CD4-positive, CD25-positive, alpha-beta regulatory T cell (primary cell): ENCODE measurements at regions not wholly inside any gene's neighbourhood (a gene's known extent, or its start where the extent isn't known, plus 50 kb on each side); places are given as distances from the start of the nearest gene placed in this dataset.
A peak's percentile ranks its signal among the peaks of the same experiment; 100 is the strongest.
"Not testable (repeated sequence)": the region's sequence is repeated elsewhere in the genome, so short reads cannot be mapped to it uniquely, and the experiment has no call there.

Source experiments
- ATAC-seq, 2 donors: fragments of 150-1000 bp; cut with Tn5 transposase; one replicate each; pipeline ENCODE4 v1.10.0; 2021; ENCODE audit warnings: low read depth in 2 of 2, moderate number of reproducible peaks in 2 of 2, moderate library complexity in 1 of 2
- DNase-seq, 3 donors: peaks; one replicate each; pipeline versions ENCODE4 v3.0.0 to v3.0.0-alpha.2; 2012 to 2022; ENCODE audit warnings: mixed read lengths in 1 of 3
- H3K27ac ChIP-seq: one replicate; pipeline ENCODE4 v1.7.0; 2013; ENCODE audit warnings: mild to moderate bottlenecking, low read length; ENCODE audit not compliant: insufficient read depth, poor library complexity, severe bottlenecking
- H3K27me3 ChIP-seq: one replicate; pipeline ENCODE4 v1.7.0; 2013; ENCODE audit warnings: low read length; ENCODE audit not compliant: control insufficient read depth, insufficient read depth
- H3K36me3 ChIP-seq: one replicate; pipeline ENCODE4 v1.7.0; 2013; ENCODE audit warnings: mild to moderate bottlenecking, low read length, moderate library complexity; ENCODE audit not compliant: control insufficient read depth, insufficient read depth
- H3K4me1 ChIP-seq: 2 replicates; pipeline ENCODE4 v1.7.0; 2013; ENCODE audit warnings: mild to moderate bottlenecking, low read length; ENCODE audit not compliant: insufficient read depth, control insufficient read depth, poor library complexity, severe bottlenecking
- H3K4me3 ChIP-seq: one replicate; pipeline ENCODE4 v1.7.0; 2013; ENCODE audit warnings: low read depth, mild to moderate bottlenecking, low read length, moderate library complexity
- H3K9me3 ChIP-seq, 2 experiments: 1 replicate in 1 of 2; 2 replicates in 1 of 2; pipeline ENCODE4 v1.7.0; 2013; ENCODE audit warnings: low read length in 2 of 2, mild to moderate bottlenecking in 1 of 2, moderate library complexity in 1 of 2; ENCODE audit not compliant: control insufficient read depth in 2 of 2
- H3K27ac Mint-ChIP-seq, 3 donors: one replicate each; pipeline ENCODE4 v1.8.0; 2020 to 2022; ENCODE audit warnings: mild to moderate bottlenecking in 3 of 3, mixed read lengths in 3 of 3, moderate library complexity in 2 of 3
- H3K27me3 Mint-ChIP-seq: one replicate; pipeline ENCODE4 v1.8.0; 2022; ENCODE audit warnings: mild to moderate bottlenecking, mixed read lengths
- H3K36me3 Mint-ChIP-seq: one replicate; pipeline ENCODE4 v1.8.0; 2020; ENCODE audit warnings: mixed read lengths
- H3K4me1 Mint-ChIP-seq, 4 donors: one replicate each; pipeline ENCODE4 v1.8.0; 2020 to 2022; ENCODE audit warnings: mixed read lengths in 4 of 4, mild to moderate bottlenecking in 1 of 4
- H3K4me3 Mint-ChIP-seq, 4 donors: one replicate each; pipeline ENCODE4 v1.8.0; 2020 to 2022; ENCODE audit warnings: mild to moderate bottlenecking in 4 of 4, mixed read lengths in 4 of 4, moderate library complexity in 3 of 4
- H3K9me3 Mint-ChIP-seq, 7 donors: one replicate each; pipeline ENCODE4 v1.8.0; 2020 to 2022; ENCODE audit warnings: mixed read lengths in 7 of 7, mild to moderate bottlenecking in 3 of 7, moderate library complexity in 2 of 7

DNA sequence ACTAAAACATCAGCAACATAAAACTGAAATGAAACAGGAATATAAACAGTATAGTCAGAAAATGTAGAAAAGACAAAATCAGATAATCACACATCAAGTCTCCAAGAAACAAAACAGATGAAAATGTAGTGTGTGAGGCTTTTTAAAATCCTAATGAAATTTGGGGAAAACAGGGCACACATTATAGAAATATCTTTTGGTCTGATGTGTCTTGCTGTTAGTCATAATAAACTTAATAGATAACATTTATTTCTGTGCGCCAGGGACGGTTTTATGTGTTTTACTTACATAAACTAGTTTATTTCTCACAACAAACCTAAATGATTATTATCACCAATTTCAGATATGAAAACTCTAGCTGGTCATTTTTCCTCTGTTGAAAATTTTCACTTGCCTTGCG lies 293.9 kb upstream of the GATB start:
- H3K9me3 Mint-ChIP-seq, result peaks cover 1 to 13% (median 9%) of the 10 kb centered on the region in 7 donors
- H3K36me3 Mint-ChIP-seq, result peaks cover 5% of the 10 kb centered on the region
- H3K4me1 ChIP-seq, result peaks cover 19% of the 10 kb centered on the region
- no peak overlapping the region for H3K4me3 Mint-ChIP-seq
- H3K9me3 ChIP-seq, result peaks cover 0 to 2% of the 10 kb centered on the region in 2 experiments
- no peak overlapping the region for H3K4me3 ChIP-seq
- H3K27me3 Mint-ChIP-seq, result peaks cover 26% of the 10 kb centered on the region
- DNase-seq (no peak), ATAC-seq (no peak)
- H3K36me3 ChIP-seq, result no peaks in the 10 kb centered on the region
- H3K27ac ChIP-seq, result no peak overlapping the region
- no peak overlapping the region for H3K27ac Mint-ChIP-seq
- H3K4me1 Mint-ChIP-seq, result peaks cover 12 to 27% (median 14%) of the 10 kb centered on the region in 4 donors
- H3K27me3 ChIP-seq, result peaks cover 4% of the 10 kb centered on the region

GRCh38 chr4:152052451-152053057 lies 291.7 kb upstream of the GATB start:
- peak in 2 of 3 donors; percentile 6 for DNase-seq
- no peaks in the 10 kb centered on the region for H3K36me3 ChIP-seq
- peak overlapping the region; percentile 60 for H3K4me3 ChIP-seq
- H3K27ac ChIP-seq, result no peak overlapping the region
- ATAC-seq, result no peak
- peaks cover 12 to 29% (median 14%) of the 10 kb centered on the region in 4 donors for H3K4me1 Mint-ChIP-seq
- peak overlapping the region in 3 of 4 donors; percentile 27 to 76 (median 55) for H3K4me3 Mint-ChIP-seq
- H3K9me3 ChIP-seq, result no peaks in the 10 kb centered on the region
- peaks cover 0 to 7% (median 4%) of the 10 kb centered on the region in 7 donors for H3K9me3 Mint-ChIP-seq
- peak overlapping the region; percentile 13 to 83 (median 23) for H3K27ac Mint-ChIP-seq
- peaks cover 13% of the 10 kb centered on the region for H3K27me3 Mint-ChIP-seq
- peaks cover 19% of the 10 kb centered on the region for H3K4me1 ChIP-seq
- H3K36me3 Mint-ChIP-seq, result peaks cover 5% of the 10 kb centered on the region
- H3K27me3 ChIP-seq, result peaks cover 2% of the 10 kb centered on the region

DNA sequence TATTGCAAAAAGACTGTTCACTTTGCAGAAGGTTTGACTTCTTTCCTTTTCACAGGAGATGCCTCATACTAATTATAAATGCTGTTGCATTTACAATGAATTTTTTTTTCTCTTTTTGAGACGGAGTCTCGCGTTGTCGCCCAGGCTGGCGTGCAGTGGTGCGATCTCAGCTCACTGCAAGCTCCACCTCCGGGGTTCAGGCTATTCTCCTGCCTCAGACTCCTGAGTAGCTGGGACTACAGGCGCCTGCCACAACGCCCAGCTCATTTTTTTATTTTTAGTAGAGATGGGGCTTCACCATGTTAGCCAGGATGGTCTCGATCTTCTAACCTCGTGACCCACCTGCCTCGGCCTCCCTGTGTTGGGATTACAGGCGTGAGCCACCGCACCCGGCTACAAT lies 290.5 kb upstream of the GATB start:
- not testable (repeated sequence) for H3K36me3 Mint-ChIP-seq, H3K9me3 Mint-ChIP-seq, H3K27ac Mint-ChIP-seq, H3K27ac ChIP-seq, H3K27me3 ChIP-seq, H3K36me3 ChIP-seq, ATAC-seq, H3K4me3 Mint-ChIP-seq, H3K9me3 ChIP-seq, DNase-seq, H3K4me3 ChIP-seq
- H3K4me1 Mint-ChIP-seq, result peaks cover 12 to 29% (median 14%) of the 10 kb centered on the region in 4 donors
- H3K27me3 Mint-ChIP-seq, result peaks cover 17% of the 10 kb centered on the region
- H3K4me1 ChIP-seq, result peaks cover 19% of the 10 kb centered on the region

DNA sequence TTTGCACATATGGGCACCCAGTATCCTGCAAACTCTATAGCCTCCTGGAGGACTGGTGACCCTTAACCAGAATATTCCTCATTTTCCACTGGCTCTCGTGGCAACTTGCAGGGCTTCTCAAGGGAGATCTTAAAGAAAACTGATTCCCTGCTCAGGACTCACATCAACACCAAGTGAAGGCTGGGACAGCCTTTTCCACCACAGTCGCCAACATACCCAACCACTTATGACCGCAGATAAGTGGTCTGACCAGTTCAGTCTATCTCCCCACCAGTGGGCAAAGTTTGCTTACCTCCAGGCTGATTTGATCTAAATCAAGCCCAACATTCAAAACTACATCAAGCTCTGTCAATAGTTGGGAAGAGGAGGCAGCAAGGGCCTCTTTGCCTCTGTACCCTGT lies 289.3 kb upstream of the GATB start:
- H3K27ac Mint-ChIP-seq, result peak overlapping the region in 1 of 3 donors; percentile 1
- DNase-seq, result no peak

DNA sequence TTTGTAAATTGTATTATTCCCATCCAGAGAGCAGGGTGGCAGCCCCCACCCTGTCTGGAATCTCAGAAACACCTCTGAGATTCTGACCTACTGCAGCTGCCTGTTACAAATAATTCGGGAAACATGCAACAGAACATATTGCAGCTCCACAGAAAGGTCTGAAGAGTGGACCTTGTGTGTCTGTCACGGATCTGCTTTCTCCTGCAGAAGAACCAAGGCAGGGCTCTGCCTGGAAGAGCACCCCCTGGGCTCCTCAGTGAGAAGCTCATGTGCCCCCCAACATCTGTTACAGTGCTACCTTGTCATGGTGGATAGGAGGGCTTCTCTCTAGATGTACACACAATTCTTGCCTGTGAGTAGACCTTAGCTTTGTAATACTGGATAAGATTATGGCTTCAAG lies 286.6 kb upstream of the GATB start:
- peaks cover 9% of the 10 kb centered on the region for H3K27me3 ChIP-seq
- peaks cover 10% of the 10 kb centered on the region for H3K4me1 ChIP-seq
- peaks cover 3 to 30% (median 7%) of the 10 kb centered on the region in 4 donors for H3K4me1 Mint-ChIP-seq
- no peak overlapping the region for H3K4me3 Mint-ChIP-seq
- H3K4me3 ChIP-seq, result no peak overlapping the region
- H3K27me3 Mint-ChIP-seq, result peaks cover 24% of the 10 kb centered on the region
- ATAC-seq, result no peak
- no peak for DNase-seq
- H3K9me3 Mint-ChIP-seq, result peaks cover 0 to 10% (median 0%) of the 10 kb centered on the region in 7 donors
- H3K36me3 ChIP-seq, result no peaks in the 10 kb centered on the region
- no peaks in the 10 kb centered on the region for H3K36me3 Mint-ChIP-seq
- peaks cover 6 to 8% of the 10 kb centered on the region in 2 experiments for H3K9me3 ChIP-seq
- no peak overlapping the region for H3K27ac Mint-ChIP-seq
- no peak overlapping the region for H3K27ac ChIP-seq

More for the DNA sequence above, 289.3 kb upstream of the GATB start:
- Mint-ChIP-seq H3K36me3 (no peaks in the 10 kb centered on the region), H3K27me3 (peaks cover 23% of the 10 kb centered on the region), H3K4me1 (peaks cover 12 to 39% (median 14%) of the 10 kb centered on the region in 4 donors), H3K4me3 (no peak overlapping the region), H3K9me3 (peaks cover 0 to 1% (median 0%) of the 10 kb centered on the region in 7 donors)
- no peak overlapping the region for H3K4me3 ChIP-seq
- no peaks in the 10 kb centered on the region for H3K36me3 ChIP-seq
- peaks cover 23% of the 10 kb centered on the region for H3K4me1 ChIP-seq
- no peaks in the 10 kb centered on the region for H3K9me3 ChIP-seq
- H3K27me3 ChIP-seq, result peaks cover 2% of the 10 kb centered on the region
- no peak overlapping the region for H3K27ac ChIP-seq
- ATAC-seq, result no peak

- Mint-ChIP-seq H3K27ac (peak overlapping the region in 1 of 3 donors; percentile 20), H3K9me3 (peaks cover 0 to 11% (median 0%) of the 10 kb centered on the region in 7 donors), H3K4me1 (peaks cover 0 to 19% (median 2%) of the 10 kb centered on the region in 4 donors), H3K4me3 (peak overlapping the region in 1 of 4 donors; percentile 70), H3K36me3 (no peaks in the 10 kb centered on the region), H3K27me3 (peaks cover 22% of the 10 kb centered on the region)
- Histone ChIP-seq H3K27me3 (peaks cover 9% of the 10 kb centered on the region), H3K4me1 (peaks cover 4% of the 10 kb centered on the region), H3K36me3 (no peaks in the 10 kb centered on the region), H3K27ac (no peak overlapping the region), H3K4me3 (no peak overlapping the region), H3K9me3 (peaks cover 6 to 8% of the 10 kb centered on the region in 2 experiments)
- ATAC-seq (no peak), DNase-seq (peak in 1 of 3 donors; percentile 14)
Measured at GRCh38 chr4:152045807-152046571, 285.2 kb upstream of the GATB start.

GRCh38 chr4:152045449-152045806 lies 284.6 kb upstream of the GATB start:
- peaks cover 0 to 19% (median 2%) of the 10 kb centered on the region in 4 donors for H3K4me1 Mint-ChIP-seq
- ATAC-seq (no peak), DNase-seq (peak in 1 of 3 donors; percentile 13)
- peak overlapping the region in 1 of 4 donors; percentile 70 for H3K4me3 Mint-ChIP-seq
- Histone ChIP-seq H3K27ac (no peak overlapping the region), H3K27me3 (peaks cover 9% of the 10 kb centered on the region), H3K36me3 (no peaks in the 10 kb centered on the region), H3K4me3 (no peak overlapping the region), H3K4me1 (peaks cover 4% of the 10 kb centered on the region), H3K9me3 (peaks cover 6 to 8% of the 10 kb centered on the region in 2 experiments)
- H3K27me3 Mint-ChIP-seq, result peaks cover 22% of the 10 kb centered on the region
- peaks cover 0 to 13% (median 0%) of the 10 kb centered on the region in 7 donors for H3K9me3 Mint-ChIP-seq
- no peaks in the 10 kb centered on the region for H3K36me3 Mint-ChIP-seq
- H3K27ac Mint-ChIP-seq, result no peak overlapping the region
